ENCODE measurements at regions not wholly inside any gene's neighbourhood (a gene's known extent, or its start where the extent isn't known, plus 50 kb on each side); places are given as distances from the start of the nearest gene placed in this dataset.
A peak's percentile ranks its signal among the peaks of the same experiment; 100 is the strongest.

- Histone ChIP-seq H3K4me1 (ENCODE audit: control insufficient read depth, insufficient read depth, low read length) (peaks cover 49% of the 10 kb centered on the region), H3K4me3 (ENCODE audit: insufficient read depth, low read depth, low read length) (no peak overlapping the region), H3K27me3 (ENCODE audit: control insufficient read depth, insufficient read depth, low read length, poor library complexity, severe bottlenecking) (peaks cover 76% of the 10 kb centered on the region), H3K9me3 (ENCODE audit: control insufficient read depth, low read length) (no peaks in the 10 kb centered on the region), H3K27ac (ENCODE audit: insufficient read depth, low read depth, low read length, poor library complexity, severe bottlenecking) (no peak overlapping the region), H3K36me3 (ENCODE audit: control insufficient read depth, insufficient read depth, low read length) (no peaks in the 10 kb centered on the region)
- 96 to 98% methylated on average over 6 of the region's 6 CpGs for WGBS, 2 experiments
Observed at GRCh38 chr3:193779933-193780332, 186.9 kb downstream of the OPA1 start.

- Histone ChIP-seq H3K27me3 (ENCODE audit: control insufficient read depth, insufficient read depth, low read length, poor library complexity, severe bottlenecking) (peaks cover 72% of the 10 kb centered on the region), H3K9me3 (ENCODE audit: control insufficient read depth, low read length) (no peaks in the 10 kb centered on the region), H3K4me3 (ENCODE audit: insufficient read depth, low read depth, low read length) (no peak overlapping the region), H3K27ac (ENCODE audit: insufficient read depth, low read depth, low read length, poor library complexity, severe bottlenecking) (no peak overlapping the region), H3K36me3 (ENCODE audit: control insufficient read depth, insufficient read depth, low read length) (no peaks in the 10 kb centered on the region), H3K4me1 (ENCODE audit: control insufficient read depth, insufficient read depth, low read length) (peaks cover 44% of the 10 kb centered on the region)
- WGBS, 2 experiments: 38 to 39% methylated on average over 8 of the region's 8 CpGs
Observed at GRCh38 chr3:193780397-193780796, 187.4 kb downstream of the OPA1 start.

- Histone ChIP-seq H3K4me1 (ENCODE audit: control insufficient read depth, insufficient read depth, low read length) (peaks cover 39% of the 10 kb centered on the region), H3K9me3 (ENCODE audit: control insufficient read depth, low read length) (no peaks in the 10 kb centered on the region), H3K27ac (ENCODE audit: insufficient read depth, low read depth, low read length, poor library complexity, severe bottlenecking) (no peak overlapping the region), H3K36me3 (ENCODE audit: control insufficient read depth, insufficient read depth, low read length) (no peaks in the 10 kb centered on the region), H3K27me3 (ENCODE audit: control insufficient read depth, insufficient read depth, low read length, poor library complexity, severe bottlenecking) (peaks cover 68% of the 10 kb centered on the region), H3K4me3 (ENCODE audit: insufficient read depth, low read depth, low read length) (no peak overlapping the region)
- WGBS, 2 experiments: 27 to 29% methylated on average over 11 of the region's 11 CpGs
Observed at GRCh38 chr3:193780810-193781478, 187.9 kb downstream of the OPA1 start.

GRCh38 chr3:193782276-193782647 is 189.3 kb downstream of the OPA1 start:
- 75 to 78% methylated on average over 9 of the region's 9 CpGs for WGBS, 2 experiments
- peaks cover 26% of the 10 kb centered on the region for H3K4me1 ChIP-seq (ENCODE audit: control insufficient read depth, insufficient read depth, low read length)
- no peaks in the 10 kb centered on the region for H3K9me3 ChIP-seq (ENCODE audit: control insufficient read depth, low read length)
- H3K27ac ChIP-seq (ENCODE audit: insufficient read depth, low read depth, low read length, poor library complexity, severe bottlenecking): peak overlapping the region; percentile 4
- no peaks in the 10 kb centered on the region for H3K36me3 ChIP-seq (ENCODE audit: control insufficient read depth, insufficient read depth, low read length)
- no peak overlapping the region for H3K4me3 ChIP-seq (ENCODE audit: insufficient read depth, low read depth, low read length)
- peaks cover 67% of the 10 kb centered on the region for H3K27me3 ChIP-seq (ENCODE audit: control insufficient read depth, insufficient read depth, low read length, poor library complexity, severe bottlenecking)

- Histone ChIP-seq H3K4me3 (ENCODE audit: insufficient read depth, low read depth, low read length) (no peak overlapping the region), H3K9me3 (ENCODE audit: control insufficient read depth, low read length) (no peaks in the 10 kb centered on the region), H3K27ac (ENCODE audit: insufficient read depth, low read depth, low read length, poor library complexity, severe bottlenecking) (no peak overlapping the region), H3K4me1 (ENCODE audit: control insufficient read depth, insufficient read depth, low read length) (peaks cover 21% of the 10 kb centered on the region), H3K36me3 (ENCODE audit: control insufficient read depth, insufficient read depth, low read length) (no peaks in the 10 kb centered on the region), H3K27me3 (ENCODE audit: control insufficient read depth, insufficient read depth, low read length, poor library complexity, severe bottlenecking) (peaks cover 67% of the 10 kb centered on the region)
- 89% methylated on average over 3 of the region's 3 CpGs for WGBS, 2 experiments
Observed at GRCh38 chr3:193782747-193783146, 189.7 kb downstream of the OPA1 start.

- H3K27ac ChIP-seq (ENCODE audit: insufficient read depth, low read depth, low read length, poor library complexity, severe bottlenecking): no peak overlapping the region
- WGBS, 2 experiments: 93 to 97% methylated on average over 3 to 5 of the region's 5 CpGs
- H3K9me3 ChIP-seq (ENCODE audit: control insufficient read depth, low read length): no peaks in the 10 kb centered on the region
- no peaks in the 10 kb centered on the region for H3K36me3 ChIP-seq (ENCODE audit: control insufficient read depth, insufficient read depth, low read length)
- H3K4me1 ChIP-seq (ENCODE audit: control insufficient read depth, insufficient read depth, low read length): peaks cover 23% of the 10 kb centered on the region
- no peak overlapping the region for H3K4me3 ChIP-seq (ENCODE audit: insufficient read depth, low read depth, low read length)
- H3K27me3 ChIP-seq (ENCODE audit: control insufficient read depth, insufficient read depth, low read length, poor library complexity, severe bottlenecking): peaks cover 68% of the 10 kb centered on the region
Observed at GRCh38 chr3:193783166-193783896, 190.3 kb downstream of the OPA1 start.

- Histone ChIP-seq H3K27me3 (ENCODE audit: control insufficient read depth, insufficient read depth, low read length, poor library complexity, severe bottlenecking) (peaks cover 53% of the 10 kb centered on the region), H3K4me3 (ENCODE audit: insufficient read depth, low read depth, low read length) (no peak overlapping the region), H3K36me3 (ENCODE audit: control insufficient read depth, insufficient read depth, low read length) (no peaks in the 10 kb centered on the region), H3K9me3 (ENCODE audit: control insufficient read depth, low read length) (no peaks in the 10 kb centered on the region), H3K27ac (ENCODE audit: insufficient read depth, low read depth, low read length, poor library complexity, severe bottlenecking) (no peak overlapping the region), H3K4me1 (ENCODE audit: control insufficient read depth, insufficient read depth, low read length) (peaks cover 37% of the 10 kb centered on the region)
- WGBS, 2 experiments: 88 to 100% methylated on average over 1 of the region's 1 CpG
Observed at GRCh38 chr3:193784822-193785221, 191.8 kb downstream of the OPA1 start.

- peaks cover 20% of the 10 kb centered on the region for H3K4me1 ChIP-seq (ENCODE audit: control insufficient read depth, insufficient read depth, low read length)
- H3K27ac ChIP-seq (ENCODE audit: insufficient read depth, low read depth, low read length, poor library complexity, severe bottlenecking): no peak overlapping the region
- no peaks in the 10 kb centered on the region for H3K36me3 ChIP-seq (ENCODE audit: control insufficient read depth, insufficient read depth, low read length)
- WGBS, 2 experiments: 93 to 96% methylated on average over 12 of the region's 12 CpGs
- H3K9me3 ChIP-seq (ENCODE audit: control insufficient read depth, low read length): no peaks in the 10 kb centered on the region
- H3K27me3 ChIP-seq (ENCODE audit: control insufficient read depth, insufficient read depth, low read length, poor library complexity, severe bottlenecking): peaks cover 34% of the 10 kb centered on the region
- no peak overlapping the region for H3K4me3 ChIP-seq (ENCODE audit: insufficient read depth, low read depth, low read length)
Observed at GRCh38 chr3:193787496-193787870, 194.5 kb downstream of the OPA1 start.

GRCh38 chr3:193788189-193788991 is 195.4 kb downstream of the OPA1 start:
- peaks cover 29% of the 10 kb centered on the region for H3K27me3 ChIP-seq (ENCODE audit: control insufficient read depth, insufficient read depth, low read length, poor library complexity, severe bottlenecking)
- 31 to 32% methylated on average over 15 of the region's 15 CpGs for WGBS, 2 experiments

GRCh38 chr3:193789455-193789854 is 196.4 kb downstream of the OPA1 start:
- whole genome bisulfite sequencing, 2 experiments: 78 to 82% methylated on average over 1 of the region's 1 CpG
- Histone ChIP-seq H3K36me3 (ENCODE audit: control insufficient read depth, insufficient read depth, low read length) (no peaks in the 10 kb centered on the region), H3K9me3 (ENCODE audit: control insufficient read depth, low read length) (no peaks in the 10 kb centered on the region), H3K27me3 (ENCODE audit: control insufficient read depth, insufficient read depth, low read length, poor library complexity, severe bottlenecking) (peaks cover 24% of the 10 kb centered on the region), H3K4me3 (ENCODE audit: insufficient read depth, low read depth, low read length) (no peak overlapping the region), H3K4me1 (ENCODE audit: control insufficient read depth, insufficient read depth, low read length) (peaks cover 32% of the 10 kb centered on the region), H3K27ac (ENCODE audit: insufficient read depth, low read depth, low read length, poor library complexity, severe bottlenecking) (no peak overlapping the region)

More at GRCh38 chr3:193788189-193788991, 195.4 kb downstream of the OPA1 start:
- no peaks in the 10 kb centered on the region for H3K36me3 ChIP-seq (ENCODE audit: control insufficient read depth, insufficient read depth, low read length)
- no peak overlapping the region for H3K4me3 ChIP-seq (ENCODE audit: insufficient read depth, low read depth, low read length)
- H3K4me1 ChIP-seq (ENCODE audit: control insufficient read depth, insufficient read depth, low read length): peaks cover 23% of the 10 kb centered on the region
- no peaks in the 10 kb centered on the region for H3K9me3 ChIP-seq (ENCODE audit: control insufficient read depth, low read length)
- peak overlapping the region; percentile 18 for H3K27ac ChIP-seq (ENCODE audit: insufficient read depth, low read depth, low read length, poor library complexity, severe bottlenecking)
